ENCODE measurements at regions not wholly inside any gene's neighbourhood (a gene's known extent, or its start where the extent isn't known, plus 50 kb on each side); places are given as distances from the start of the nearest gene placed in this dataset.

GRCh38 chr6:91743756-91744155, 1156.9 kb upstream of the MAP3K7 start:
- DNase-seq, result no peak

- DNase-seq, result no peak
Observed at GRCh38 chr6:91731939-91732338, 1145.1 kb upstream of the MAP3K7 start.

DNA sequence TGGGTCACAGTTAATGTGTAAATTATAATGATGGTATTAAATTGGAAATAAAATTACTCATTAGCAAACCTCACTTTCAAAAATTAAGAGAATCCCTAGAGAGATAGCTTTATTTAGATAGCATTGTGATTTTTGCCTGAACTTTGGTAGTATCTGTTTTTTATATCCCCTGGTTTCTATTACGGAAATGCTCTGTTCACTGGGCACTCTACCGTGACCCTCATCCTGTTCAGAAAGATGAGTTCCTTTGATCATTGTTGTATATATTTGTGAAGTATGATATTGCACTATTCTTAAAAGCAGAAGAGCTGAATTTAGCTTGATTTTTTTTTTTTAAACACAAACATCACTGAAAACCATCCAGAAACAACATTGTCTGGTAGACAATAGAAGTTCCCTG, 1143.8 kb upstream of the MAP3K7 start:
- DNase-seq, result no peak

DNA sequence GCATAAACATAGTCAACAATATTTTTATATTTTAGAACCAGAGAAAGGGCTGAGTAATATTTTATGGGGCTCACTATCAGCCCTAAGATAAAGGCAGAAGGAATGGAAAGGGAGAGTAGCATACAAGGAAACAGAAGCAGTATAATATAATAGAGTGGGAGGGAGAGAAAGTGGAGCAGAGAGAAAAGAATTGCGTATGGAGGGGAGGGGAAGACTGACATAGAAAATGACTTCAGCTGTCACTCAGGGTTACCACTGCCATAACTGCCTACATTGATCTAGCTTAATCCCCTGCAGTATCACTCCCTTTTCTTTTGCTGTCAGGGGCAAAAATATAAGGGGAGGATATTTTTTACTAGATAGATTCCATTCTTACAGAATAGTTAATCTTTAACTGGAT, 1133.5 kb upstream of the MAP3K7 start:
- DNase-seq, result no peak

DNA sequence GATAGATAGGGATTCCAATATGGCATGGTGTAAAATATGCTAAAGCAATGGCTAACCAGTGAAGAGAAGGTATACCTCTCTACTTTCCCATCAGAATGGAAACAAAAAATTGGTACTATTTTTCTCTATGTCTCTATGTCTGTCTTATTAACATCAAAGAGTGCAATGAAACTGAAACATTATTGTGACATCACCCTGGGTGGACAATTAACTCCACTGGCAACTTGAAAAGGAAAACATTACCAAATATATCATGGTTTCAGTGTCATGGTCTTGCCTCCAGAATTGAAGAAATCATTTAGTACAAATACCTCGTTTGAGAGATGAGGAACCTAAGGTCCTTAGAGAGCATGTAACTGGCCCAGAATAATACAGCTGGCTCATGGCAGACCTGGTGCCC, 1132.5 kb upstream of the MAP3K7 start:
- no peak for DNase-seq

GRCh38 chr6:91718198-91718597, 1131.3 kb upstream of the MAP3K7 start:
- DNase-seq, result no peak

DNA sequence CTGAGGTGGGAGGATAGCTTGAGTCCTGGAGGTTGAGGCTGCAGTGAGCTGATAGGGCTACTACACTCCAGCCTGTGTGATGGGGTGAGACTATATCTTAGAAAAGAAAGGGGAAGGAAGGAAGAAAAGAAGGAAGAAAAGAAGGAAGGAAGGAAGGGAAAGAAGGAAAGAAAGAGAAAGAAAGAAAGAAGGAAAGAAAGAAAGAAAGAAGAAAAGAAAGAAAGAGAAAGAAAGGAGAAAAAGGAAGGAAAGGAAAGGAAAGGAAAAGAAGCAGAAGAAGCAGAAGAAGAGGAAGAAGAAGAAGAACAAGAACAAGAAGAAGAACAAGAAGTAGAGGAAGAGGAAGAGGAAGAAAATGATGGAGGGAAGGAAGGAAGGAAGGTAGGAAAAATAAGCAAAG, 1130.2 kb upstream of the MAP3K7 start:
- DNase-seq, result no peak

DNA sequence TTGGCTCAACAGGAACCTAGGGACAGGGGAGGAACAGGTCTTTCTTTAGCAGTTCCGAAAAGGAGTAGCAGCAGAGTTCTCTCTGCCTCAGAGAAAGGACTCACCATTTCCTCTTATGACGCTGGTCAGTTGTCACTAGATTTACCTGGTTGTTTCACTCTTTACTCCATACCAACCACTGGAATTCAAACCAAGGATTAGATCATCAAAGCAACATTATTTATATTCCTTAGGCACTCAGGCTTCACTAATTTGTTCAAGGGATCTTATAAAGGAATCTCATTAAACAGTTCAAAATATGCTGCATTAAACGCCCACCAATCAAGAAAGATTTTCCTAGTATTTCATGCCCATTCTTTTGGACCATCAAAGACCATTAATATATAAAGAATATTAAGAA, 1129.5 kb upstream of the MAP3K7 start:
- no peak for DNase-seq

GRCh38 chr6:91715171-91715805, 1128.4 kb upstream of the MAP3K7 start:
- DNase-seq, result no peak

DNA sequence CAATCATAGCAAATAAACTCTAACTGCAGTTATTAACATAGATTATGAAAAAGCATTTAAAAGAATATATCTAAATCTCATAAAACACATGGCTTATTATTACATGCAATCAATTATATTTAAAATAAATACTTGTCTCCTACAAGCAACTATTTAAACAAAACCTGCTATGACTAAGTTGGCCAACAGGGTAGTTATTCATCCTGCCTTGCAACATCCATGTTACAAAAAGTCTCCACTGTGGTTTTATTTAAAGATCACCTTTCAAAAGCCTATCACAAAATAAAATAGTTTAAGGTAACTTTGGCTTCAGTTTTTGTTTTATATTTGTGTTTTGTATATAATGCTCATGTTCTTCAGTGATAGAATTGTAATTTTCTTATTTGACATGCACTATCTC, 1127.0 kb upstream of the MAP3K7 start:
- no peak for DNase-seq

DNA sequence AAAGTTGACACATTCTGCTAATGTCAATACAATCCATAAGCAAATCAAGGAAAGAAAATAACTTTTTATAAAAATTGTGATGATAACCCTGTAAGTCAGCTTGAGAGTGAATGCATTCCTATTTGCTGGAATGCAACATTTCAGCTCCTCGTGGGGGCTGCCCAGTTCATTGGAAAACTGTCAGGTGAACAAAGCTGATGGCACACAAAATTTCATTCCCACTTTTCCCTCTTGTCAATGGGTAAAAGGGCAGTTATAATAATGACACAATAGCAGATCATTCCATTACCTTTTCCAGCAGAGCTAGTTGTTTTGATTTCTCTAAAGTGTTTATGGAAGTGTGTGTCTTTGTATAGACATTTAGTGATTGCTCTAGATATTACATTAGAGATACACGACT, 1124.6 kb upstream of the MAP3K7 start:
- DNase-seq, result no peak

- no peak for DNase-seq
Observed at GRCh38 chr6:91710342-91710741, 1123.5 kb upstream of the MAP3K7 start.

GRCh38 chr6:91708534-91708933, 1121.7 kb upstream of the MAP3K7 start:
- DNase-seq, result no peak

DNA sequence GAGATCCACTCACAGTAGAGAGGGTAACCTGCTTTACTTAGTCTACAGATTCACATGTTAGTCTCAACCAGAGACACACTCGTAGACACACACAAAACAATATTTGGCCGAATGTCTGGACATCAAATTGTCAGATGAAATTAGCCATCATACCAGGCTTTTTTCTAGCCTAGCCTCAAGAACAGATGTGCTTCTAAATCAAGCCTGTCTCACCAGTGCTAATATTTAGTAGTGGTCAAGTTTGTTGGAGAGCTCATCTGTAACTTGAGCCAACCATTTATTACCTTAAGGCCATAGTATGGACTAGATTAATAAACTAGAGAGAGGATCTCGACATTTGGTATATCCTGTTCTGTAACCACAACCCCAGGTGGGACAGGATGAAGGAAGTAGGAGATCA, 1118.8 kb upstream of the MAP3K7 start:
- DNase-seq, result no peak

- DNase-seq, result no peak
Observed at GRCh38 chr6:91704531-91704930, 1117.7 kb upstream of the MAP3K7 start.

- DNase-seq, result no peak
Observed at GRCh38 chr6:91697010-91697695, 1110.3 kb upstream of the MAP3K7 start.

DNA sequence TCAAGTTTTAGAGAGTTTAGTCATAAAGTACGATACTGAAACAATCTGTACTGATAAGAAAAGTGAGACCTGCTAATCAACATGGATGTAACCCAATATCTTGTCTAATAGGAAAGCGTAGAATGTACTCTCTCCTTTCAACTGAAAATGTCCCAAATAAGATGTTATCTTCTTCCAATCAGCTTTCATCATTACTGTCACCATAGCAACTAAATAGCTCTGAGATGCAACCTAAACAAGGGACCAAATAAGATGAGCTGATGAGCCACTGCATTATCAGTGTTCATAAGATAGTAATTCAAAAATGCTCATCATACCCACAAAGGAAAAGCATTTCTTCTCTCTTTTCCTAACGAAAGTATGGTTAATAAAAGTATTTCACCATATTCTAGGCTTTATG, 1108.3 kb upstream of the MAP3K7 start:
- DNase-seq, result no peak

- DNase-seq, result no peak
Observed at GRCh38 chr6:91694016-91694654, 1107.3 kb upstream of the MAP3K7 start.

- no peak for DNase-seq
Observed at GRCh38 chr6:91691449-91691848, 1104.6 kb upstream of the MAP3K7 start.

DNA sequence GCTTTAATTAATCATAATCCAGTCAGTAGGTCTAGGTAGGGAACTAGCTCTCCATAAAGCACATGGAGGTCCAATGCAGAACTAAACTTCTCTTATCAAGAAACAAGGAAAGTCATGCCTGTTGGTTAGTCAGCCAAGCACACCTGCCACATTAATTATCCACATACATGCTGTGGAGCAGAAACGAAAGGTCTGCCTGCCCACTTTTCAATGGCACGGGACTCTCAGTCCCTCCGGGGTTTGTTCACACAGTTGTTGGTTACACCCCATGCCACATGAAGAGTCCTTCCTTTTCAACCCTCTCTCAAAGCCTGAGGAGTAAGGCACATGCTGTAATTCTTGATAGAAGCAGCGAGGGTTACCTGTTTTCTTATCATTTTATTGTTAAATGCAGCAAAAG, 1096.4 kb upstream of the MAP3K7 start:
- DNase-seq, result no peak

- no peak for DNase-seq
Observed at GRCh38 chr6:91681296-91681695, 1094.4 kb upstream of the MAP3K7 start.

DNA sequence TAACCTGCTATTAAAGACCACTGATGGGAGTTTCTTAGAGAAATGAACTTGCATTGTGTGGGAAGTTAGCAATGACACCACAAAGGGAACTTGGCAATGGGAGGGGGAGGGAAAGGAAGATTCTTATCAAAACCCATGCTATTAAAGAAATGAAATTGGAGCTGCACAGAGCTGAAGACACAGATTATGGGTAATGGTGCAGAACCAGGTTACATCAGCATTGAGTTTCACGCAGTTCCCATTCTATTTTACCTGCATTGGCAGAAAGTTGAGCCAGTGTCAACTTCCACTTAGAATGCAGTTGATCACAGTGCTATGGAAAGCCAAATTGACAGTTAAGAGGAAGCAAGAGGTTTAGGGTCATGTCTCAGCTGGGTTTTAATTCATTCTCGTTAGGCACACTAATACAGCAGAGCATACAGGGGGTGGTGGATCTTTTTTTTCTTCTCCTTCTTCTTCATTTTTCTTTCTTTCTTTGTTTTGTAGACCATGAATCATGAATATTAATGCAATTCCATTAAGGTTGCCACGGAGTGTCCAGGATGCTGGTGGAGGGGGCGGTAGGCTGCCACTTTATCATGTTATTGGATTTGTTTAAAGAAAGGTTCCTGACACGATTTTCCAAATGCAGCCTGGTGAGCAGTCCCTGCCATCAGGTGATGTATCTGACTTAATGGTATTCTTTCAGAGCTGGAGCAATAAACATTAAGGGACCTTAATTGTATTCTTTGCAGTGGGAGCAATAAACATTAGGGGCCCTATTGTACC, 1092.0 kb upstream of the MAP3K7 start:
- no peak for DNase-seq

DNA sequence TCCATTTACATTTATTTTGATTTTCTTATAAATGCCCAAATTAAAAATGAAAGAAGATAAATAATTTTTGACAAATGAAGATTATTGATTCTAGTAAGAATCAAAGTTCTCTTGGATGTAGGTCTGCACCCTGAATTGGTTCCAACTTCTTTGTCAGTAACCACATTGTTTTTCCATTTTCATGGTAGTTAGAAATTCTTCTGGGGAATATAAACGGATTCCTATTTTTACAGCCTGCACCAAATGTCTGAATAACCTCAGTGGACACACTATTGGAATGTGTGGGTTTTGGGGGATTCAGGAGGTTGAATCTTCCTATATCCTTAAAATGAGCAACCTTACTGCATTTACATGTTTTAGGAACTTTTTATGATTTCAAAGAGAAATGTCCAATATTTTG, 1085.3 kb upstream of the MAP3K7 start:
- DNase-seq, result no peak

DNA sequence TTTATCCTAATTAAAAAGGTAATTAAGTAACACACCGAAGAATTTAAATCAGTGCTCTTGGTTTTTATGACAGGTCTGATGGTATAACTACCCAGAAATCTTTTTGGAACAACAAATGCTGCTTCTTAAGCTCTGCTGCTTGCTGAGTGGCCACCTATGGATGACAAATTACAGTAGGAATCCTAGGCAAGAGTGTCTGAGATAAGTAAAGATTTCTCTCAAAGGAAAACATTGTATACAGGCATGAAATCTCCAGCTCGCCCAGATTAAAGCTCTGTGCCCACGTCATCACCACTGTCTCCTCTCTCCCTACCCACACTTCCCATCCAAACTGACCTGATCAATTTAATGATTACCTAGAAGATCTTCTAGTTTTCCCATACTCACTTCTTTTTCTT, 1083.0 kb upstream of the MAP3K7 start:
- DNase-seq, result no peak
